K562 (cell line): ENCODE measurements at regions not wholly inside any gene's neighbourhood (a gene's known extent, or its start where the extent isn't known, plus 50 kb on each side); places are given as distances from the start of the nearest gene placed in this dataset.

ENCODE experiments used
- ATAC-seq: fragments of 200-7000 bp; cut with Tn5 transposase; 3 replicates; pipeline ENCODE4 v1.9.1; 2020; ENCODE audit warnings: moderate library complexity
- BruUV-seq: library from RNA; stranded (reverse); fragments of 400-500 nt; replicated peaks from 2 replicates; lab custom pipeline; 2021; lab: Mats Ljungman, UMichigan
- CTCF ChIA-PET: fragments of 300-600 bp; formaldehyde crosslinking; extraction: SDS; loops from one replicate; lab custom pipeline; 2021; ENCODE audit warnings: low intra/inter-chr PET ratio; lab: Yijun Ruan, JAX
- POLR2A ChIA-PET: fragments of 300-600, 350-650 bp; sonication (Branson Sonifier 250); formaldehyde crosslinking; extraction: SDS; loops from one replicate; lab custom pipeline; 2021; ENCODE audit warnings: antibody characterized with exemption, inconsistent platforms; lab: Yijun Ruan, JAX
- DNase-seq, 4 experiments: peaks; one replicate each; pipeline versions ENCODE4 v3.0.0 to v3.0.0-alpha.2; 2011 to 2018; ENCODE audit warnings: low spot score in 3 of 4, mixed read lengths in 3 of 4; ENCODE audit errors: extremely low read depth in 1 of 4
- FAIRE-seq: peaks from 2 replicates; lab custom pipeline; 2011; peaks lifted over from hg19 to GRCh38; lab: Jason Lieb, UNC
- H2AFZ ChIP-seq: 2 replicates; pipeline ENCODE4 v1.6.0; 2011; ENCODE audit warnings: low read depth, low read length, control low read depth, inconsistent platforms
- H3K27ac ChIP-seq: fragments of 200-600 bp; 3 replicates; pipeline ENCODE4 v1.8.0; 2011; ENCODE audit warnings: low read depth, mild to moderate bottlenecking, control low read depth, inconsistent platforms, low read length, moderate library complexity, mixed read lengths; ENCODE audit errors: extremely low read depth
- H3K27me3 ChIP-seq, 2 experiments: fragments of 300-600 bp in 1 of 2; 2 replicates in 1 of 2; 3 replicates in 1 of 2; pipeline versions ENCODE4 v1.6.0 to v1.8.0; 2011; ENCODE audit warnings: inconsistent platforms in 2 of 2, low read length in 2 of 2, mild to moderate bottlenecking in 1 of 2, mixed read lengths in 1 of 2, moderate library complexity in 1 of 2; ENCODE audit not compliant: control insufficient read depth in 2 of 2, insufficient read depth in 2 of 2
- H3K36me3 ChIP-seq: fragments of 300-600 bp; 3 replicates; pipeline ENCODE4 v1.8.0; 2011; ENCODE audit warnings: mild to moderate bottlenecking, low read length, inconsistent platforms; ENCODE audit not compliant: control insufficient read depth, insufficient read depth
- H3K4me1 ChIP-seq, 2 experiments: fragments of 200-600 bp in 1 of 2; replicated peaks in 1 of 2; 2 replicates in 1 of 2; 3 replicates in 1 of 2; pipeline versions ENCODE4 v1.5.1 to v1.8.0; 2011; ENCODE audit warnings: inconsistent platforms in 2 of 2, low read length in 2 of 2, mild to moderate bottlenecking in 1 of 2, mixed read lengths in 1 of 2, moderate library complexity in 1 of 2; ENCODE audit not compliant: control insufficient read depth in 2 of 2, insufficient read depth in 2 of 2
- H3K4me2 ChIP-seq: 2 replicates; pipeline ENCODE4 v1.6.1; 2011; ENCODE audit warnings: low read length, control low read depth, inconsistent platforms, mixed read lengths; ENCODE audit not compliant: insufficient read depth
- H3K4me3 ChIP-seq: fragments of 200-600 bp; sonication (generic), shearing (Covaris generic); 2 replicates; pipeline ENCODE4 v1.5.1; 2016; ENCODE audit warnings: control low read depth, inconsistent platforms
- H3K79me2 ChIP-seq: fragments of 200-600 bp; 3 replicates; pipeline ENCODE4 v1.8.0; 2011; ENCODE audit warnings: low read length, inconsistent platforms; ENCODE audit not compliant: control insufficient read depth, insufficient read depth
- H3K9ac ChIP-seq, 2 experiments: 2 replicates each; pipeline versions ENCODE4 v1.6.0 to v1.6.1; 2011; ENCODE audit warnings: low read depth in 2 of 2, low read length in 2 of 2, control low read depth in 1 of 2, inconsistent platforms in 1 of 2, mild to moderate bottlenecking in 1 of 2, mixed read lengths in 1 of 2; ENCODE audit not compliant: insufficient read depth in 1 of 2
- H3K9me1 ChIP-seq: one replicate; pipeline ENCODE4 v1.6.0; 2011; ENCODE audit warnings: inconsistent platforms, mild to moderate bottlenecking, low read length, moderate library complexity; ENCODE audit not compliant: control insufficient read depth, insufficient read depth
- H3K9me3 ChIP-seq: replicated peaks from 2 replicates; pipeline ENCODE4 v1.5.1; 2011; ENCODE audit warnings: low read depth, low read length, inconsistent platforms; ENCODE audit not compliant: control insufficient read depth, insufficient read depth
- H4K20me1 ChIP-seq: replicated peaks from 2 replicates; pipeline ENCODE4 v1.6.1; 2011; ENCODE audit warnings: low read length, inconsistent platforms, mixed read lengths; ENCODE audit not compliant: control insufficient read depth, insufficient read depth
- ATF1 ChIP-seq, 2 experiments: fragments of 450-650 bp in 1 of 2; IDR thresholded peaks; 2 replicates each; pipeline ENCODE4 v1.6.1; 2016; ENCODE audit warnings: missing compliant biosample characterization in 1 of 2, missing genetic modification characterization in 1 of 2
- BCOR ChIP-seq: fragments of 450-650 bp; IDR thresholded peaks from 2 replicates; pipeline ENCODE4 v1.6.1; 2016
- CCAR2 ChIP-seq: fragments of 200-400 bp; formaldehyde crosslinking; IDR thresholded peaks from 2 replicates; pipeline ENCODE4 v1.6.1; 2017; ENCODE audit warnings: mild to moderate bottlenecking, low read depth, low read length
- CCNT2 ChIP-seq: IDR thresholded peaks from 2 replicates; pipeline ENCODE4 v1.6.1; 2011; ENCODE audit warnings: borderline replicate concordance, low read depth, mild to moderate bottlenecking, moderate library complexity, mixed read lengths, low read length; ENCODE audit not compliant: insufficient read length; ENCODE audit errors: extremely low read depth
- GTF2E2 ChIP-seq: fragments of 200-800 bp; sonication (Bioruptor generic); IDR thresholded peaks from 2 replicates; pipeline ENCODE4 v1.6.1; 2016; ENCODE audit warnings: missing genetic modification characterization, missing compliant biosample characterization
- JUN ChIP-seq, 2 experiments: sonication (generic) in 1 of 2; formaldehyde crosslinking in 1 of 2; IDR thresholded peaks; 2 replicates each; pipeline versions ENCODE4 v1.6.1 to v1.8.0; 2012 to 2022; ENCODE audit warnings: borderline replicate concordance in 2 of 2, mild to moderate bottlenecking in 2 of 2, improper control_type of control experiment in 1 of 2, low read depth in 1 of 2, low read length in 1 of 2, missing genetic modification reagents in 1 of 2
- MBD1 ChIP-seq: fragments of 250-450 bp; sonication (Bioruptor Pico); IDR thresholded peaks from 2 replicates; pipeline ENCODE4 v1.8.0; 2022; ENCODE audit warnings: inconsistent platforms
- MTA3 ChIP-seq: fragments of 450-650 bp; formaldehyde crosslinking; IDR thresholded peaks from 2 replicates; pipeline ENCODE4 v1.6.1; 2017; ENCODE audit warnings: mild to moderate bottlenecking, borderline replicate concordance
- POLR2AphosphoS2 ChIP-seq: IDR thresholded peaks from 2 replicates; pipeline ENCODE4 v1.6.1; 2012; ENCODE audit warnings: low read length, improper control_type of control experiment
- PTTG1 ChIP-seq: fragments of 450-650 bp; IDR thresholded peaks from 2 replicates; pipeline ENCODE4 v1.6.1; 2016; ENCODE audit warnings: low read depth, mild to moderate bottlenecking, missing genetic modification characterization, missing compliant biosample characterization
- SETDB1 ChIP-seq: IDR thresholded peaks from one replicate; pipeline ENCODE4 v1.6.1; 2012; ENCODE audit warnings: low read length, control low read depth, inconsistent platforms
- TAF9B ChIP-seq: fragments of 450-650 bp; IDR thresholded peaks from 2 replicates; pipeline ENCODE4 v1.6.1; 2018; ENCODE audit warnings: mild to moderate bottlenecking; ENCODE audit not compliant: partially characterized antibody
- ZC3H4 ChIP-seq: sonication (generic); formaldehyde crosslinking; IDR thresholded peaks from 2 replicates; pipeline ENCODE4 v1.9.0; 2021; ENCODE audit warnings: missing genetic modification reagents, borderline replicate concordance
- ZFP30 ChIP-seq: fragments of 250-450 bp; sonication (Bioruptor Pico); IDR thresholded peaks from 2 replicates; pipeline ENCODE4 v1.8.0; 2022; ENCODE audit warnings: moderate library complexity, mild to moderate bottlenecking, inconsistent platforms, borderline replicate concordance
- ZNF224 ChIP-seq: sonication (generic); formaldehyde crosslinking; IDR thresholded peaks from 2 replicates; pipeline ENCODE4 v1.8.0; 2022; ENCODE audit warnings: mild to moderate bottlenecking, missing genetic modification reagents
- ZNF263 ChIP-seq: sonication (generic); formaldehyde crosslinking; IDR thresholded peaks from 2 replicates; pipeline ENCODE4 v1.8.0; 2022; ENCODE audit warnings: mild to moderate bottlenecking, missing genetic modification reagents, borderline replicate concordance
- ZNF445 ChIP-seq: fragments of 250-450 bp; sonication (Bioruptor Pico); IDR thresholded peaks from 2 replicates; pipeline ENCODE4 v1.4.0; 2020; ENCODE audit warnings: low read depth, mild to moderate bottlenecking, moderate library complexity
- WGBS: fragments of 100-300 bp; shearing (Covaris generic); methylation state at CpG from one replicate; pipeline ENCODE4 v1.1.6; 2016; ENCODE audit warnings: low coverage, mixed read lengths; ENCODE audit not compliant: insufficient coverage; ENCODE audit errors: missing lambda C conversion rate; 5-methylcytosine and 5-hydroxymethylcytosine counted together
- in situ Hi-C: fragments of 300-500 bp; cut with MboI; formaldehyde crosslinking; loops from 4 replicates; pipeline ENCODE4 v1.15.0; 2018; ENCODE audit warnings: inconsistent platforms, mixed read lengths
- intact Hi-C: fragments of 100-400 bp; cut with micrococcal nuclease; formaldehyde crosslinking; loops from 2 replicates; pipeline ENCODE4 v1.14.2; 2022
- TF ChIP-seq, protein P1 (sequence below): fragments of 450-650 bp; formaldehyde crosslinking; IDR thresholded peaks from 2 replicates; pipeline ENCODE4 v1.4.0; 2020; ENCODE audit warnings: mild to moderate bottlenecking
- TF ChIP-seq, protein P2 (sequence below): sonication (generic); formaldehyde crosslinking; IDR thresholded peaks from 2 replicates; pipeline ENCODE4 v1.8.0; 2022; ENCODE audit warnings: mild to moderate bottlenecking, low read depth, missing genetic modification reagents

- TF ChIP-seq, protein P1, sequence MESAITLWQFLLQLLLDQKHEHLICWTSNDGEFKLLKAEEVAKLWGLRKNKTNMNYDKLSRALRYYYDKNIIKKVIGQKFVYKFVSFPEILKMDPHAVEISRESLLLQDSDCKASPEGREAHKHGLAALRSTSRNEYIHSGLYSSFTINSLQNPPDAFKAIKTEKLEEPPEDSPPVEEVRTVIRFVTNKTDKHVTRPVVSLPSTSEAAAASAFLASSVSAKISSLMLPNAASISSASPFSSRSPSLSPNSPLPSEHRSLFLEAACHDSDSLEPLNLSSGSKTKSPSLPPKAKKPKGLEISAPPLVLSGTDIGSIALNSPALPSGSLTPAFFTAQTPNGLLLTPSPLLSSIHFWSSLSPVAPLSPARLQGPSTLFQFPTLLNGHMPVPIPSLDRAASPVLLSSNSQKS (CRISPR knock-in tag), result no peak
- TF ChIP-seq PTTG1 (tag) (no peak), ZNF445 (CRISPR knock-in tag) (no peak), GTF2E2 (no peak)
Measured at GRCh38 chr7:41013117-41013516, 689.8 kb downstream of the INHBA start (continued).

GRCh38 chr7:41012041-41012440, 690.8 kb downstream of the INHBA start:
- in situ Hi-C loops, result no loop called here
- Histone ChIP-seq H3K4me2 (no peak overlapping the region), H3K79me2 (no peaks in the 10 kb centered on the region), H3K9me3 (no peaks in the 10 kb centered on the region), H3K27me3 (no peaks in the 10 kb centered on the region), H3K36me3 (no peaks in the 10 kb centered on the region), H3K4me1 (no peaks in the 10 kb centered on the region), H2AFZ (no peak overlapping the region), H3K9ac (no peak overlapping the region), H3K27ac (no peak overlapping the region), H3K4me3 (no peak overlapping the region), H3K9me1 (no peaks in the 10 kb centered on the region), H4K20me1 (no peaks in the 10 kb centered on the region)
- BruUV-seq, result no TSS peak
- ATAC-seq (no peak), FAIRE-seq (no peak), DNase-seq (no peak)
- CTCF ChIA-PET, result no interaction called here
- intact Hi-C loops, result no loop called here
- no peak for TF ChIP-seq BCOR
- no peak for TF ChIP-seq SETDB1
- no peak for TF ChIP-seq JUN (IDR thresholded peaks at IDR 0.05; ENCODE audit: borderline replicate concordance, low read depth, low read length)
- TF ChIP-seq JUN (CRISPR knock-in tag; IDR thresholded peaks at IDR 0.05; ENCODE audit: borderline replicate concordance), result no peak
- TF ChIP-seq MTA3, result no peak
- no peak for TF ChIP-seq ZFP30 (CRISPR knock-in tag)
- no peak for TF ChIP-seq ZNF263 (CRISPR knock-in tag)
- TF ChIP-seq CCNT2, result no peak
- TF ChIP-seq MBD1 (CRISPR knock-in tag), result no peak
- TF ChIP-seq, protein P2, sequence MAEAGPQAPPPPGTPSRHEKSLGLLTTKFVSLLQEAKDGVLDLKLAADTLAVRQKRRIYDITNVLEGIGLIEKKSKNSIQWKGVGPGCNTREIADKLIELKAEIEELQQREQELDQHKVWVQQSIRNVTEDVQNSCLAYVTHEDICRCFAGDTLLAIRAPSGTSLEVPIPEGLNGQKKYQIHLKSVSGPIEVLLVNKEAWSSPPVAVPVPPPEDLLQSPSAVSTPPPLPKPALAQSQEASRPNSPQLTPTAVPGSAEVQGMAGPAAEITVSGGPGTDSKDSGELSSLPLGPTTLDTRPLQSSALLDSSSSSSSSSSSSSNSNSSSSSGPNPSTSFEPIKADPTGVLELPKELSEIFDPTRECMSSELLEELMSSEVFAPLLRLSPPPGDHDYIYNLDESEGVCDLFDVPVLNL (CRISPR knock-in tag), result no peak
- TF ChIP-seq TAF9B, result no peak
- no peak for TF ChIP-seq CCAR2
- no peak for TF ChIP-seq POLR2AphosphoS2
- no peak for TF ChIP-seq ZNF224 (CRISPR knock-in tag)
- TF ChIP-seq ATF1 (CRISPR knock-in tag; IDR thresholded peaks at IDR 0.05), result no peak
- TF ChIP-seq ATF1 (tag; IDR thresholded peaks at IDR 0.05), result no peak
- TF ChIP-seq ZC3H4, result no peak
- 2% methylated on average over 6 of the region's 6 CpGs for WGBS
- POLR2A ChIA-PET, result no interaction called here
